Suprapubic skin (tissue), 4 donors: ENCODE measurements at regions not wholly inside any gene's neighbourhood (a gene's known extent, or its start where the extent isn't known, plus 50 kb on each side); places are given as distances from the start of the nearest gene placed in this dataset.

ENCODE experiments used
- CTCF ChIP-seq, 2 donors: fragments of 200-600 bp in 1 of 2; fragments of 450-650 bp in 1 of 2; sonication (generic) in 1 of 2; IDR thresholded peaks; one replicate each; pipeline ENCODE4 v1.5.1; 2016 to 2019; ENCODE audit warnings: antibody characterized with exemption in 2 of 2, mild to moderate bottlenecking in 1 of 2, moderate library complexity in 1 of 2
- EP300 ChIP-seq: sonication (generic); formaldehyde crosslinking; IDR thresholded peaks from one replicate; pipeline ENCODE4 v1.6.1; 2017; ENCODE audit warnings: antibody characterized with exemption
- POLR2A ChIP-seq, 2 donors: fragments of 450-650 bp; IDR thresholded peaks; one replicate each; pipeline ENCODE4 v1.6.1; 2017; ENCODE audit warnings: antibody characterized with exemption in 2 of 2, mild to moderate bottlenecking in 2 of 2, moderate library complexity in 2 of 2
- POLR2AphosphoS5 ChIP-seq, 3 donors: sonication (generic); formaldehyde crosslinking; IDR thresholded peaks; one replicate each; pipeline ENCODE4 v1.6.1; 2017; ENCODE audit warnings: antibody characterized with exemption in 3 of 3

- TF ChIP-seq POLR2AphosphoS5 (IDR thresholded peaks at IDR 0.05) (no peak), CTCF (IDR thresholded peaks at IDR 0.05) (no peak), POLR2A (IDR thresholded peaks at IDR 0.05) (no peak), EP300 (no peak)
Observed at GRCh38 chr5:103894882-103895281, 332.3 kb upstream of the NUDT12 start.
